ENCODE measurements at regions not wholly inside any gene's neighbourhood (a gene's known extent, or its start where the extent isn't known, plus 50 kb on each side); places are given as distances from the start of the nearest gene placed in this dataset.
"Not testable (repeated sequence)": the region's sequence is repeated elsewhere in the genome, so short reads cannot be mapped to it uniquely, and the experiment has no call there.

DNA sequence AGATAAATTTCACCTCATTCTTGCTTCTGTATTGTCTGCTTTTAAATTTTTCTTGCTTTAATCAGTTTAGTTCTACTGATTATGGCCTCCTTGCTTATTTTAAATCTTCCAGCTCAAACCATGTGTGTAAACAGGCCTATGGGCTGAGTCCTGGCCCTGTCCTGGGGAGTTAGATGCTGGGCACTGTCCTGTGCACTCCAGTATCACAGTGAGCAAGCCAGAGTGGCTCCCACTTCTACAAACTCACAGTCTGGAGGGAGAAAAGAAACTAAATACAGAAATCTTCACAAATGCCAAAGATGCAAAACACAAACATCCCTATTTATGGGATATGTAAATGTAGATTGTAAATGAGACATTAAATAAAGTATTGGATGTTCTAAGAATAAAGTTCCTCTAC is 101.1 kb upstream of the POGK start:
- no peak for FAIRE-seq

DNA sequence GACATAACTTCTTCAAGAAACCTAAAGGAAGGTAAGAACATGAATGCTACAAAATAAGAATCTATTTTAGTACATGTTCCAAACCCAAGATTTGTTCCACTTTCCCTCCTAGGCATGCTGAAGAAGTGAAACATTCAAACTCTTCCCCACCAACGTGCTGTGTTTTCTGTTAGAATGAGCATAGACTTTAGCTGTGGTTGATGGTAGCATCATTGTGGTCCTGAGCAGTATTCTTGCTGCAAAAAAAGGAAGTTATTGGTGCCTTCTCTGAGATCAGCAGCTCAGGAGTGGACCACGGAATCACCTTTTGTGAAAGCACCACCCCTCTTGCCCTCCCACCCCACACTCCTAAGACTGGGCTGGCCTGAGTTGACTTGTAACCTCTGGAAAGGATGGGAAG is 100.4 kb upstream of the POGK start:
- no peak for FAIRE-seq

More for the DNA sequence above, 101.1 kb upstream of the POGK start:
- no peak for DNase-seq (ENCODE audit: low spot score in 2 of 2)

DNA sequence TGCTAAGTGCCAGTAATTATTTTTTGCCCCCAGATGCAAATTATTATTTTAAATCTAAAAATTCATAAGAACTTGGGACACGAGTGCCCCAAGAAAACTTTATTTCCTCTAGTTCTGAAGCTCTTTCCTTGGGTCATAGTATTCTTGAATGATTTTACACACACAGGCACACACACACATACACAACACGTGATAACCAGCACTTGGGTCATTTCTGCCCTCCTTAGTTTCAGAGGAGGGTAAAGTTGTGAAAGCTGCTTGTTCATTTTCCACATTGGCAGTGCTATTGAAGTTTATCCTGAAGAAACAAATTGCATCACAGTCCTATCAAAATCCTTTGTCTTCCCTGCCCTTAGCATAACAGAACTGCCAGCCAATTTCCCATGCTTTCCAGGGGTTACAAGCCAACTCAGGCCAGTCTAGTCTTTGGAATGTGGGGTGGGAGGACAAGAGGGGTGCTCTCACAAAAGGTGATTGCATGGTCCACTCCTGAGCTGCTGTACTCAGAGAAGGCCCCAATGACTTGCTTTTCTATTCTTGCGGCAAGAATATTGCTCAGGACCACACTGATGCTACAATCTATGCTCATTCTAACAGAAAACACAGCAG is 98.5 kb upstream of the POGK start:
- DNase-seq (ENCODE audit: low spot score in 2 of 2) = no peak
- FAIRE-seq = no peak

More for the DNA sequence above, 100.4 kb upstream of the POGK start:
- no peak for DNase-seq (ENCODE audit: low spot score in 2 of 2)

DNA sequence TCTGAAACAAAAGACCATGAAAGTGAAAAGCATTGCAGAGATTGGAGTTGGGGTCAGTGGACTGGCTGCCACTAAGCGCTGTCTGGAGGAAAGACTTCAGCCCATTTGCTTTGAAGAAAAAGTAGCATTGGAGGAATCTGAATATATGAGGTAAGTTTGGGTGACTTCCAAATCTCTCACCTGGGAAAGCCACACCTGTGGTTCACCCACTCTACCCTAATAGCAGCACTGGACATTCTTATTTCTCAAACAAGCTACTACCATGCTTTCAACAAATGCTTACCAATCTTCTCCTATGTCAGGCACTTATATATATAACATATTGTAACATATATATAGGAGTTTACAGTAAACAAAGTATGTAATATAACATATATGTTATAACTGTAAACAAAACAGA is 76.0 kb upstream of the POGK start:
- FAIRE-seq (no peak), DNase-seq (ENCODE audit: low spot score in 2 of 2) (no peak)

DNA sequence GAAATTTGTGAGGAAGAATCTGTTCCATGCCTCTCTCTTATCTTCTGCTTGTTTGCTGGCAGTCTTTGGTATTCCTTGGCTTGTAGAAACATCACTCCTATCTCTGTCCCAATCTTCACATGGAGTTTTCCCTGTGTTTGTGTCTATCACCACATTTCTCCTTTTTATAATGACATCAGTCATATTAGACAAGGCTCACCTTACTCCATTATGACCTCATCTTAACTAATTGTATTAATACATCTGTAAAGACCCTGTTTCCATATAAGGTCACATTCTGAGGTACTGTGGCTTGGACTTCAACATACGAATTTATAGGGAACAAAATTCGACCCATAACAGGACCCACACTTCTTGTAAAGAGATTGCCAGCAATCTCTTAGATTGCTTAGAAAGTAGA is 72.3 kb upstream of the POGK start:
- DNase-seq (ENCODE audit: low spot score in 2 of 2) (no peak), FAIRE-seq (no peak)

DNA sequence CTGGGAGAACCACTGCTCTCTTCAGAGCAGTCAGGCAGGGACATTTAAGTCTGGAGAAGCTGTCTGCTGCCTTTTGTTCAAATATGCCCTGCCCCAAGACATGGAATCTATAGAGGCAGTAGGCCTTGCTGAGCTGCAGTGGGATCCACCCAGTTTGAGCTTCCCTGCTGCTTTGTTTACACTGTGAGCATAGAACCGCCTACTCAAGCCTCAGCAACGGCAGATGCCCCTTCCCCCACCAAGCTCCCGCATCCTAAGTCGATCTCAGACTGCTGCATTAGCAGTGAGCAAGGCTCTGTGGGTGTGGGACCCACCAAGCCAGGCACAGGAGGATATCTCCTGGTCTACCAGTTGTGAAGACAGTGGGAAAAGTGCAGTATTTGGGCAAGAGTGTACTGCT is 54.6 kb upstream of the POGK start:
- DNase-seq (ENCODE audit: low spot score in 2 of 2); FAIRE-seq: not testable (repeated sequence)

DNA sequence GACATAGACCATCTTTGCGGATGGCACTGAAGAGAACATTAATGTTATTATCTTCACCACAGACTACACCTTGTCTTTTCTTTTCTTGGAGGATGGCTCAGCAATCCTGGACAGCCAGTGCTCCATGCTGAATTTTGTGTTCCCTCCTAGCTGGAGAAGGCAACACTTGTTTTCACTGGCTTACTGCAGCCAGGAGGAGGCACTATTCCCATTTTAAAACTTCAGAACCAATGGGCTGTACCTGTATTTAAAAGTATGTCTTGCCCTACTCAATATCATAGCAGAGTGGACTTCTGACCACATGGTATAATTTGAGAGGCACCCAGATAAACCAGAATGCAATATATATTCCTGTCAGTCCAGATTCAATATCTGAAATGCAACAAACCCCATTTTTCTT is 53.3 kb upstream of the POGK start:
- FAIRE-seq (no peak), DNase-seq (ENCODE audit: low spot score in 2 of 2) (no peak)

DNA sequence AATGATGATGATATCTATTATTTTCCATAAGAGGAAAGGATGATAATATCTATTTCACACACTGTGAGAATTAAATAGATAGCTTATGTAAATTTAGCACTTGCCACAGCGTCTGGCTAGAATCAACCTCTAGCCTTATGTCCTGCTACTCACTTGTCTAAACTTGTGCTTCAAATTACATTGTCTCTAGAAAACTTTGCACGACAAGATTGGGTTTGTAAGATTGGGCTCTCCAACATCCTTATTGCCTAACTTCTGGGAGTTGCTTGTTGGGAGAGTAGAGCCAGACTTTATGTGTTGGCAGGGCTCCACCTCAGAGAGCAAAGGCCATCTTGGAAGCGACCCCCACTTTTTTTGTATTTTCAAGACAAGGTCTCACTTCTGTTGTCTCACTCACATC is 50.0 kb upstream of the POGK start:
- DNase-seq (ENCODE audit: low spot score in 2 of 2) (no peak), FAIRE-seq (no peak)

Data from frontal cortex (tissue), 3 donors.